ENCODE measurements at regions not wholly inside any gene's neighbourhood (a gene's known extent, or its start where the extent isn't known, plus 50 kb on each side); places are given as distances from the start of the nearest gene placed in this dataset.

DNA sequence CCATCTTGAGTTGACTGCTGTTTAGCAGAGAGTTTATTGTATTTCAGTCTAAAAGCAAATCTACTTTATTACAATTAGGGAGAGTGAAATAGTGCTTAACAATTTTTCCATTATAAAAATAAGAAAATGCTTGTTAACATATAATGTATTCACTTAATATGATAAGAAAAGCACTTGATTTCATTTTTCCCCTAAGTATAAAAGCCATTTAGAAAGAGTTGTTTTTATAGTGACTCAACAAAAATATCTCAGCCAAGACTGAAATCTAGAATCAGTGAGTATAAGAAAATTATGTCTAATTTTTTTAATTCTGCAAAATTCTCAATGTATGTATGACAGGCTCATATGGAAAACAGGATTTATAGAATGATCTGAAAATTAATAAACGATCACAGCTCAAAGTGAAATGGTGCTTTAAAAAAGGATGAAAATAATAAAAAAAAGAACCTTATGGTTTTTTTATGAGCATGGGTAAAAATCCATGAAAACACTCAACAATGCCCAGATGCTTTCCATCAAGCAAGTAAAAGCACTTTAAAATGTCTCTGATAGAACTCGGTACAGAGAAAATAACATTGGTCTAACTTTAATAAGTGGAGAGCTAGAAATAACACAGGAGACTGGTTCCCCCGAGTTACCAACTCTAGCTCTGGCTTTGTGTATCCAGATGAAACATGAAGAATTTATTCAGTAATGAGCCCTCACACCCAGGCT lies 1057.8 kb upstream of the WWC1 start:
- no peak overlapping the region for H3K4me2 ChIP-seq (ENCODE audit: control insufficient read depth, extremely low read depth, insufficient read depth, low read depth, low read length)
- no peaks in the 10 kb centered on the region for H3K79me2 ChIP-seq (ENCODE audit: control insufficient read depth, insufficient read depth, low read length)
- no peak for DNase-seq (ENCODE audit: low read depth, low spot score)
- H3K9me3 ChIP-seq (ENCODE audit: control insufficient read depth, low read depth, low read length): no peaks in the 10 kb centered on the region
- H3K36me3 ChIP-seq (ENCODE audit: control insufficient read depth in 2 of 2, extremely low read depth in 1 of 2, insufficient read depth in 2 of 2, low read length in 2 of 2): no peaks in the 10 kb centered on the region
- dilution Hi-C loops (cut with MboI; ENCODE audit: extremely low pct_ligation_motif_present, low sequenced_read_pairs): no loop called here
- H4K20me1 ChIP-seq (ENCODE audit: control insufficient read depth, extremely low read depth, insufficient read depth, low read length): no peaks in the 10 kb centered on the region
- no peaks in the 10 kb centered on the region for H3K27me3 ChIP-seq (ENCODE audit: control insufficient read depth, extremely low read depth, insufficient read depth, low read length)
- H3K4me3 ChIP-seq (ENCODE audit: control insufficient read depth in 2 of 3, extremely low read depth in 1 of 3, insufficient read depth in 2 of 3, low read depth in 1 of 3, low read length in 3 of 3): no peak overlapping the region
- H3K27ac ChIP-seq (ENCODE audit: control insufficient read depth, insufficient read depth, low read length): no peak overlapping the region
- no peak overlapping the region for H3K9ac ChIP-seq (ENCODE audit: control insufficient read depth, extremely low read depth, insufficient read depth, low read length)
- TF ChIP-seq CTCF (optimal IDR thresholded peaks at IDR 0.05 in 1 of 3, IDR thresholded peaks at IDR 0.05 in 1 of 3, conservative IDR thresholded peaks at IDR 0.05 in 1 of 3; ENCODE audit: extremely low read depth in 1 of 3, insufficient read depth in 2 of 3, low read length in 3 of 3) (no peak), EZH2 (IDR thresholded peaks at IDR 0.05; ENCODE audit: low read length) (no peak)
- no peaks in the 10 kb centered on the region for H3K9me1 ChIP-seq (ENCODE audit: control insufficient read depth, extremely low read depth, insufficient read depth, low read length)
- H2AFZ ChIP-seq (ENCODE audit: control insufficient read depth, low read length): no peak overlapping the region
- H3K4me1 ChIP-seq (ENCODE audit: control insufficient read depth, extremely low read depth, insufficient read depth, low read length): peaks cover 5% of the 10 kb centered on the region
- no peak for FAIRE-seq

DNA sequence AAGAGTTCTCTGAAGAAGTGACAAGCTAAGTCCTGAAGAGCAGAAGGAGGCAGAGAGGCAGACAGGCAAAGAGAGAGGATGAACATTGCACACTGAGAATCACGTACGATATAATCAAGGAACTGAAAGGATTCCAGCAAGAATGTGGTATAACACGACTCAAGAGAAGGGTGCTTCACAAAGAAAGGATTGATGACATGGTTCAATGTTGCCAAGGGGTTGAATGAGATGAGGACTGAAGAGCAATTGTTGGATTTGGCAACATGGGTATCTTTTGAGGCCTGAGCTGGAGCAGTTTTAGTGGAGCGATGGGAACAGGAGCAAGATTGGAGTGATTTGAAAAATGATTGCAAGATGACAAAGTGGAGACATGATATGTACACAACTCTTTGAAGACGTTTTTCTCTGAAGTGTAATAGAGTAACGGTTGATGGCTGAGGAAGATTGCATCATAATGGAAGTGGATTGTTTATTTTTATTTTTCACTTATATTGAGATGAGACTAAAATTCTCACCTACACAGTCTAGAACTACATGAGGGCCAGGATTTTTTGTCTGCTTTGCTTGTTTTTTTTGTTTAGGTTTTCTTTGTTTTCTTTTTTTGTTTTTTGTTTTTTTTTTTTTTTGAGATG lies 1049.9 kb upstream of the WWC1 start:
- Histone ChIP-seq H3K79me2 (ENCODE audit: control insufficient read depth, insufficient read depth, low read length) (no peaks in the 10 kb centered on the region), H3K4me1 (ENCODE audit: control insufficient read depth, extremely low read depth, insufficient read depth, low read length) (peaks cover 5% of the 10 kb centered on the region), H3K27me3 (ENCODE audit: control insufficient read depth, extremely low read depth, insufficient read depth, low read length) (no peaks in the 10 kb centered on the region), H2AFZ (ENCODE audit: control insufficient read depth, low read length) (no peak overlapping the region), H3K4me3 (ENCODE audit: control insufficient read depth in 2 of 3, extremely low read depth in 1 of 3, insufficient read depth in 2 of 3, low read depth in 1 of 3, low read length in 3 of 3) (no peak overlapping the region), H3K27ac (ENCODE audit: control insufficient read depth, insufficient read depth, low read length) (no peak overlapping the region), H3K9ac (ENCODE audit: control insufficient read depth, extremely low read depth, insufficient read depth, low read length) (no peak overlapping the region), H3K36me3 (ENCODE audit: control insufficient read depth in 2 of 2, extremely low read depth in 1 of 2, insufficient read depth in 2 of 2, low read length in 2 of 2) (no peaks in the 10 kb centered on the region), H4K20me1 (ENCODE audit: control insufficient read depth, extremely low read depth, insufficient read depth, low read length) (no peaks in the 10 kb centered on the region), H3K4me2 (ENCODE audit: control insufficient read depth, extremely low read depth, insufficient read depth, low read depth, low read length) (no peak overlapping the region), H3K9me3 (ENCODE audit: control insufficient read depth, low read depth, low read length) (no peaks in the 10 kb centered on the region), H3K9me1 (ENCODE audit: control insufficient read depth, extremely low read depth, insufficient read depth, low read length) (no peaks in the 10 kb centered on the region)
- FAIRE-seq (no peak), DNase-seq (ENCODE audit: low read depth, low spot score) (no peak)
- TF ChIP-seq CTCF (optimal IDR thresholded peaks at IDR 0.05 in 1 of 3, IDR thresholded peaks at IDR 0.05 in 1 of 3, conservative IDR thresholded peaks at IDR 0.05 in 1 of 3; ENCODE audit: extremely low read depth in 1 of 3, insufficient read depth in 2 of 3, low read length in 3 of 3): no peak
- no peak for TF ChIP-seq EZH2 (IDR thresholded peaks at IDR 0.05; ENCODE audit: low read length)
- dilution Hi-C loops (cut with MboI; ENCODE audit: extremely low pct_ligation_motif_present, low sequenced_read_pairs): no loop called here

All from keratinocyte (primary cell).